HFF-Myc (cell line): ENCODE measurements at regions not wholly inside any gene's neighbourhood (a gene's known extent, or its start where the extent isn't known, plus 50 kb on each side); places are given as distances from the start of the nearest gene placed in this dataset.

Source experiments
- DNase-seq: peaks from one replicate; pipeline ENCODE4 v3.0.0-alpha.2; 2011; ENCODE audit warnings: low read depth; ENCODE audit errors: extremely low read depth
- H3K4me3 ChIP-seq: replicated peaks from 2 replicates; pipeline ENCODE4 v1.5.1; 2011; ENCODE audit warnings: low read depth, mild to moderate bottlenecking, control low read depth, low read length
- CTCF ChIP-seq: IDR thresholded peaks from 2 replicates; pipeline ENCODE4 v1.5.1; 2012; ENCODE audit warnings: mild to moderate bottlenecking, low read depth, low read length, control low read depth; ENCODE audit errors: missing control alignments

GRCh38 chr19:13576726-13577125, 70.4 kb upstream of the CACNA1A start:
- no peak for DNase-seq
- H3K4me3 ChIP-seq = no peak overlapping the region
- no peak for TF ChIP-seq CTCF

- no peak for DNase-seq
- peak; percentile 25 for TF ChIP-seq CTCF
- H3K4me3 ChIP-seq = no peak overlapping the region
Observed at GRCh38 chr19:13574933-13575332, 68.7 kb upstream of the CACNA1A start.

GRCh38 chr19:13573056-13573667, 66.9 kb upstream of the CACNA1A start:
- H3K4me3 ChIP-seq = no peak overlapping the region
- DNase-seq = no peak
- TF ChIP-seq CTCF = no peak

GRCh38 chr19:13561461-13561860, 55.2 kb upstream of the CACNA1A start:
- no peak overlapping the region for H3K4me3 ChIP-seq
- DNase-seq = no peak
- TF ChIP-seq CTCF = no peak

GRCh38 chr19:13557756-13558398, 51.6 kb upstream of the CACNA1A start:
- no peak for TF ChIP-seq CTCF
- no peak overlapping the region for H3K4me3 ChIP-seq
- no peak for DNase-seq

- no peak for DNase-seq
- H3K4me3 ChIP-seq = no peak overlapping the region
- TF ChIP-seq CTCF = no peak
Observed at GRCh38 chr19:13556552-13556951, 50.3 kb upstream of the CACNA1A start.
